ENCODE measurements at regions not wholly inside any gene's neighbourhood (a gene's known extent, or its start where the extent isn't known, plus 50 kb on each side); places are given as distances from the start of the nearest gene placed in this dataset.
"Not testable (repeated sequence)": the region's sequence is repeated elsewhere in the genome, so short reads cannot be mapped to it uniquely, and the experiment has no call there.

DNA sequence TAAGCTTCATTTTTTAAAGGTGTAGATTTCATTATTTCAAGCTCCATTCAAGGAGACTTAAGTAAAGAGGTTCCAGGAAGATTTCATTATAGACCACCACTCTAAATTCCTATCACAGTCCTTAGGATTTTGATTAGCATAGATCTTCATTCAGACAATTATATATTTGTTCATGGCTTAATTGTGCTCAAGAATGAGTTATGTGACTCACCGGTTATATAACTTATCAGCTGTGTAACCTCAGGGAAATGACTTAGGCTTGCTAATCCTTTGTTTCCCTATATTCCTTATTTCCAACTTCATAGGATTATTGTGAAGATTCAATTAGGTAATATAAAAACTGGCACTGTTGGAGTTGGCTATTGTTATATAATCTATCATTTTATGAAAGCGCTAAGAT lies 632.8 kb upstream of the SPRY2 start:
- no peak for DNase-seq

DNA sequence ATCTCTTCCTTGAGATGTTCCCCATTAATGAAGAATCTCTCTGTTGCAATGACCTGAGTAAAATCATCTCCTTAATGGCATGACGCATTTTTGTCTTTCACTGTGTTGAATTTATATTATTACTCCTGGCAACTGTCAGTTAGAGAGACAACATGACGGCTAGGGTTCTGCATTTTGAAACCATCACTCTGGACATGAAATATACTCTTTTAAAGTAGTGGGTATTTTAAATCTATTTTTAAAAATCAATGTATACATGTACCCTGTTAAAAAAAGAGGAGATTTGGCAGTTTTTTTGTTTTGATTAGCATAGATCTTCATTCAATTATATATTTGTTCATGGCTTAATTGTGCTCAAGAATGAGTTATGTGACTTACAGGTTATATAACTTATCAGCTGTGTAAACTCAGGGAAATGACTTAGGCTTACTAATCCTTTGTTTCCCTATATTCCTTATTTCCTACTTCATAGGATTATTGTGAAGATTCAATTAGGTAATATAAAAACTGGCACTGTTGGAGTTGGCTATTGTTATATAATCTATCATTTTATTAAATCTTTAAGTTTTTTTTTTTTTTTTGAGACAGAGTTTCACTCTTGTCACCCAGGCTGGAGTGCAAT lies 632.0 kb upstream of the SPRY2 start:
- DNase-seq, result no peak

DNA sequence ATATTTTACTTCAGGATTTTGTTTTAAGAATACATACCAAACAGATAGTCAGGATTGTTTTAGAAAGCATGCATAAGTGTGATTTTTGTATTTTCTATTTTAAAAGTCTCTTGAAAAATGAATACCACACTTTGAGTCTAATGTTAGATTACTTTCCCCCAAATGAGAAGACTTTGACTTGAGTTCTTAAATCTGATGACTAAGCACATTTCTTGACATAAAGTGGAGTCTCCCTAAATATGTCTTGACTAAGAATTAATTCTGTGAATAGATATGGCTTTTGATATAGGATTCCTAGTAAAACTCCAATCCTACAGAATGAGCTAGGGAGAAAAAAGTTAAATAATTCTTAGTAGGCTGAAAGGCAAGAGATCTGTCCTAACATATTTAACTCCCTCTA lies 624.2 kb upstream of the SPRY2 start:
- DNase-seq, result no peak

DNA sequence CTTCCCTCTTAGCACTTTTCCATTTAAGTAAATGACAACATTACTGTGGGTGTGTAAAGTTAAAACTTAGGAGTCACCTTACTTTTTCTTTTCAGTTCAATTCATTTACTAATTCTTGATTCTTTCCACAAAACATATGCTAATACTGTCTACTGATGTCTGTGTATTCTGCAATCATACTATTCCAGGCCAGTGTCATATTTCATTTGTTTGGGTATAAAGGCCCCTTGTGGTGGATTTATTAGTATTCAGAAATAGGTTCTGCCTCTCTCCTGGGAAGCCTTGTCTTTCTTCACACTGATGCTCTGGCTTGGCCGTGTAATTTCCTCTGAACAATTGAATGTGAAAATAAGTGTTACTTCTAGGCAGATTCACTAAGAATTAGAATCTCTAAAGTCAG lies 621.9 kb upstream of the SPRY2 start:
- DNase-seq, result no peak

DNA sequence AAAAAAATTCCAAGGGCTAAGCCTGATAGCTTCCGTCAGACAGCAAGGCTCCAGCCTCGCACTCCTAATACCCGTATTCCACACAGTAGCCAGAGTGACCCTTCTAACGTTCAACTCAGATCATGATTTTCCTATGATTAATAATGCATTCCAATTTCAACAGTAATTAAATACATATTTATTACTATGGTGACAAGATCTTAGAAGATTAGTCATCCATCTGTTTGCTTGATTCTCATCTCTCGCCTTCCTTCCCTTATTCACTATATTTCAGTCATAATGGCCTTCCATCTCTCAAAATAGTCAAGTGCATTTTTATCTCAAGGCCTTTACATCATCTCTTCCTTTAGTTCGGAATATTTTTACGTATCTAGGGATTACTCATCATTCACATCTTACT lies 621.2 kb upstream of the SPRY2 start:
- no peak for DNase-seq

DNA sequence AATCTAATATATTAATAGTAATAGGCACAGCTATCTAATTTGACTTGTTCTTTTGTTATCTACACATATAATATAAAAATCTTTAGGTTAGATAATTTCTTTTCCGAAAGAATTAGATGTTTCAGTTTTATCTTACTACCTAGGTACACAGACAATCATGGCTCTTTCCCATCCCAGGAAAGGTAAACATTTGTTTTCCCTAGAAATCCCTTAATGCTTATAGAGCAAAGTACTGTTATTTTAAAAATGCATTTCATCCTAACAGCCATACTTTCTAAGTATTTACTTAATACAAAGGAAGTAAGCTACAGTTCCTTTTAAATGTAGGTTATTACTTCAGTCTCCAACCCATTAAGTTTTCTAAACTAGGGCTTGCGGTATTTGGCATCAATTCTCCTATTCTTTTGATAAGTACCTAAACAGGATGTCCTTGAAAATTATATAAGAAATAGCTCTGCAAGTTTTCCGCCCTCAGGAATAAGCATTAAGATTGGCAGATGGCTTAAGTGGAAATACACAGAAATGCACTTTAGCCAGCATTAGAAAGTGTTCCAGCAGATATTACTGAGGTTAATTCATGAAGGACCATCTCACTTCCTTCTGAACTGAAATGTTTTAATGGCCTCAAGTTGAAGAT lies 616.2 kb upstream of the SPRY2 start:
- no peak for DNase-seq

DNA sequence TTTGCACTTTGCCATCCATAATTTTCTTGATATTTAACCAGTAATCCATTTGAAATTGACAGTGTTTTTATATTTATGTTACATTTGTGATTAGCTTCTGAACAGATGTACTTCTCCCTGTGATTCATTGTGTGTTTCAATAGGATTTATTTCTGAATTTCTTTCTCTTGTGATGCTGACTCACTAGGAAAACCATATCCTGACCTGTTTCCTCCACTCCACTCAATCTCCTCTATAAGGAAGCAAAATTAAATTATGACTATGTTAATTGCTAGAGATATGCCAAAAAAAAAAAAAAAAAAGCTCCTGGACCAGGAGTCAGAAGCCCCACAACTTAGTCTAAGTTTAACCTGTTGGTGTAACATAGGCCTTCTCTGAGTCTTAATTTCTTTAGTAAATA lies 614.6 kb upstream of the SPRY2 start:
- no peak for DNase-seq

DNA sequence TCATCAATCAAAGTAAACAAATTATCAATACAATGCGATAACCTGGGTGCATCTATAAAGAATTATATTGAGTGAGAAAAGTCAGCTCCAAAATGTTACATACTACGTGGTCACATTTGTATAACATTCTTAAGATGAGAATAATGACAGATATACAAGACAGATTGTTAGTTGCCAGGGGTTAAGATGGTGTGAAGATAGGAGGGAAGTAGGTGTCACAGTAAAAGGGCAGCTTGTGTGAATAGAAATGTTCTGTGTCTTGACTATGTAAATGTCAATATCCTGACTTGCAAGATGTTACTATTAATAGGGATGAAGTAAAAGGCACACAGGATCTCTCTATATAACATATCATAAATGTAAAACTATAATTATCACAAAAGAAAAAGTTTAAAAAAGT lies 611.2 kb upstream of the SPRY2 start:
- DNase-seq, result no peak

DNA sequence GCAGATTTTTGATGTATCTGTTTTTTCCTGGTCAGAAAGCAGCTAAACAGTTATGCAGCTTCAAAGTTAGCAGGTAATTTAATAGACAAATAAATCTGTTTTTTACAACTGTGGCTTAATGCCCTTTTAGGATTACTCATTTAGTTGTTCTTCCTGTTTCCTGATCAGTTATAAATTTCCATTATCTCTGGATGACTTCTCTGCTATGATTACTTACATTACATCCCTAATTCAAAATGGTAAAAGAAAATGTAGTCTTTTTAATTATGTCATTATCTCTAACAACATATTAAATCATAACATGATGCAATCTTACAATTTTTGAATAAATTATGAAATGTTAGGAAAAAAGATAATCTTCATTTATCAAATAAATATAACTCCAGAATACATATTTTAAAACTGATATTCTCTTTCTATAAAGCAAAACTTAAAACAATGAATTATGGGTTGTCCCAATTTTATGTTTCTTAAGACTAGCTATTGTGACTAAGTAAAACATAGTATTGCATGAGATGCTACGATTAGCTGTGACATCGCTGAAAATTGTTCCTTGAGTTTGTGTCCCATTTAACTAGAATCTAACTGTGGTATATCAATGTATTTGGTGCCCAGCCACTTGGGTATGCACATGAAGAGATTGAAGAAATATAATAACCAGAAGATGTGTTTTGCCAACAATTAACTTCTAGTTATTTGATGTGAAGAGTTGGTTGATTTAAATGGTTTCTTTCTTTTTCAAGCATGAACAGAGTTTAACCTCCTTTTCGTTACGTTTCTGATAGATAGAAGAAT lies 605.3 kb upstream of the SPRY2 start:
- no peak for DNase-seq

DNA sequence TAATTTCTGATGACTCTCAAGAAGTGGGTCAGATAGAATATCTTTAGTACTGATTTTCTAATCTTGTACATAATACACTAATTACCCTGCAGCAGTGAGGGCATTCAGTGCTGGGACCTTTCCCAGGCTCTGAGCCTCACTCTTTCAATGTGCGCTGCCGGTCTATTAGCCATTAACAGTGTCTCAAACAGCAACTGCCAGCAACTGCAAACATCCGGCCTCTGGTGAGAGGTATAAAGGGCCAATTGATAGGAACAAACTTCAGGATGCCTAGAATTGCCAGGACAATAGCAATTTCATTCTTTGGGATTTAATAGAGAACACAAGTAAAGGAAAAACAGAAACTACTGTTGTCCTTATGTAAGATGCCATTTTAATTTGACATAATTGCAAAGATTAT lies 604.4 kb upstream of the SPRY2 start:
- DNase-seq, result no peak

DNA sequence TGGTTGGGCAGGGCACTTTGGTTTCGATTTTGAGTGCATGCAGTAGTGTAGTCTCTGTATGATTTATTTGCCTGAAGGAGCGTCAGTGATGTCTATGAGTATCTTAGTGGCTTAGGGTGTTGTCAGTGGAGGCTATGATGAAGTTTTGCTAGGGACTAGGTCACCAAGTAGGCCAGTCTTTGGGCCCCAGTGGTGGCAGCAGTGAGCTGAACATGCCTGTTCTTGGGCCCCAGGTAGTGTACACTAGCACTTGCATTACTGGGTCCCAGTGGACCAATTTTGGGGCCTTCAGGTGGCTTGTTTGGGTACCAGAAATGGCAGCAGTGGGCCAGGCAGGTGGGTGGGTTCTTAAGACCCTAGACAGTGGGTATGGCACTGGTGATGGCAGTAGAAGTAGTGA lies 598.7 kb upstream of the SPRY2 start:
- DNase-seq, result no peak

DNA sequence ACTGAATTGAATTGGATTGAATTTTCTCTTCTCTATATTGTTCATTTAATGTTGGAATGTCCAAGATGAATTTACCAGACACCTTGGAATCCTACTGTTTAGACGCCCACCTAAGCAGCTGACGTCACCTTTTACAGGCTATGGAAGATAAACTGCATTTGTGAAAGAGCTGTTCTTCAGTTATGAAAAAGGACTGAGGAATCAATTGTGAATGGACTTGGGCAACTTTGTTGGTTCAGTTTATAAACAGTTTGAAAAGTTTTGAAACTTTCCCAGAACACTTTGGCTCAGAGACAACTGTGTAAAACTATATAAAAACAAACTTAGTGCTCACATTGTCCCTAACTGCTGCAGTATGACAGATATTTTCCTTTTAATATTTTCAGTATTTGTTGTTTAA lies 590.8 kb upstream of the SPRY2 start:
- DNase-seq, result no peak

DNA sequence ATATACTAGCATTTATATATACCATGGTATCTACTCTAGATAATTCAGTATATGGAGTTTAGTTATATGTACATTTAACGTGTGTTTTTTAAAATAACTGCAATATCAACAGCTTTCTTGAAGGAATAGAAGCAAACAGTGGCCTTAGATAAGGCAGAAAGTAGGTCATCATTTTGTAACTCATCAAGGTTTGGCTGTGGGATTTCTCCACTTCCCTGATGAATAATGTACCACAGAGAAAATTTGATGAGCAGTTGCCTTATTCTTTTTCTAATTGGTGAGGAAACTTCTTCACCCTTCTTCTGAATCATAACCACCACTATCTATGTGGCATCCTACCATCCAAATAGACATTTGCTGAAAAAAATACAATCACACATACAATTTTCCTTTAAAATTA lies 590.2 kb upstream of the SPRY2 start:
- no peak for DNase-seq

DNA sequence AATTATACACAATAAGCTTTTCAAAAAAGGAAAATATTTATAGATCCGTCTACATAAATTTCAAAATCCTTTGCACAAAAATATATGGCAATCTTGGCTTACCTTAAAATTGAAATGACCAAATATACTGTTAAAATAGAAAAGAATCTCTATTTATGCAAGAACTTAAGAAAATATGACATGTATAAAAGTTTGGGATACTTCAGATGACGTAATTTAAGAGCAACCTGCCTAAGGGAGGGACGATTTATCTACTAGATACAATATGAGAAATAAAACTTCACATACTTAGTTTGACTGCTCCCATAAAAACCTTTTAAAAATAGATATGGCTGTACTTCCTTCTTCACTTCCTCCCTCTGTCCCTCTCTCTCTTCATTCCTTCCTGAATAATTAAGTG lies 587.3 kb upstream of the SPRY2 start:
- DNase-seq, result no peak

DNA sequence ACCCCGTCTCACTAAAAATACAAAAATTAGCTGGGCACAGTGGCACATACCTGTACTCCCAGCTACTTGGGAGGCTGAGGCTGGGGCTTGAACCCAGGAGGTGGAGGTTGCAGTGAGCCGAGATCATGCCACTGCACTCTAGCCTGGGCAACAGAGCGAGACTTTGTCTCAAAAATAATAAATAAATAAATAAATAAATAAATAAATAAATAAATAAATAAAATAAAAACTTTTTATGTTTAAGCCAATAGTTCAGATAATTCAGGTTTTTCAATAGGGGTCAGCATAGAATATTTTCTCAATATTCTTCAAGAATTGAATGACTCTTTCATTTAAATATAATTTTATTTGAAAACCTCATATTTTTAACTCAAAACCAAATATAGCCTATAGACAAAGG lies 585.1 kb upstream of the SPRY2 start:
- not testable (repeated sequence) for DNase-seq

DNA sequence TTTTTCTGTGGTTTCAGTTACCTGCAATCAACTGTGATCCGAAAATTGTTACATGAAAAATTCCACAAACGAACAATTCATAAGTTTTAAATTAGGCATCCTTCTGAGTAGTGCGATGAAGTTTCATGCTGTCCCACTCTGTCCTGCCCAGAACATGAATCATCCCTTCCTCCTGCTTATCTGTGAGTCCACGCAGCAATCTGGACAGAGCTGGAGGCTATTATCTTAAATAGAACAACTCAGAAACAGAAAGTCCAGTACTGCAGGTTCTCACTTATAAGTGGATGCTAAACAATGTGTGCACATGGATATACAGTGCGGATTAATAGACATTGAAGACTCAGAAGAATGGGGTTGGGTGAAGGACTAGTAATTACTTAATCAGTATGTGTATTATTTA lies 583.7 kb upstream of the SPRY2 start:
- DNase-seq, result no peak

DNA sequence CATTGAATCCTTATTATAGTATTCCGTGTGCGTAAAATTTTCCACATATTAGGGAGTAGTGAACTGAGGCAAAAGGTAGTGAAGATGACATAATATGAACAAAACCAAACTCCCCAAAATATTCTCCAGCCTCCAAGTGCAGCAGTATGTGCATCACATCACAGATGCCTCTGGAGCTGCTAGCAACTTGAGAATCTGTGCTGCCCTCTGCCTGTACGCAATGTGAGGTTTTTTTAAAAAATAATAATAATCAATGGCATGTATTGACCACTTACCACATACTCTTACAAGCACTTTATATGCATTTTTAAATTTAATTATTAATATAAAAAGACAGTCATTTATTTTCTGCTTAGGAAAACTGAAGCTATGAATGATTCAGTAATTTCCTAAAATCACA lies 583.0 kb upstream of the SPRY2 start:
- DNase-seq, result no peak

DNA sequence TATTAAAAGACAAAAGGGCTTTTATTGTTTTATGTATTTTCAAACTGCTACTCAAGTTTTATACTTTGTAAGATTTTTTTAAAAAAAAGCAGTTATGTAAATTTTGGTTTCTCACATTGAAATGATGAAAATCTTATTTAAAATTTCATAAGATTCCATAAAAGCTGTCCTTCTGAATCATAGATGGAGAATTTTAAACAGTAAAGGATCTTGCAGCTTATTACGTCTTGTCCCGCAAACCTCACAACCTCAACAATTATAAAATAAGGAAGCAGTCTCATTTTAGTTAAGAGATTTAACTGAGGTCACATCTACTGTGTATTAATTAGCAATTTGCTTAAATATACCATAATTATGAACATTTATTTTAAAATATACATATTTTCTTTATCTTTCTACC lies 581.0 kb upstream of the SPRY2 start:
- DNase-seq, result no peak

DNA sequence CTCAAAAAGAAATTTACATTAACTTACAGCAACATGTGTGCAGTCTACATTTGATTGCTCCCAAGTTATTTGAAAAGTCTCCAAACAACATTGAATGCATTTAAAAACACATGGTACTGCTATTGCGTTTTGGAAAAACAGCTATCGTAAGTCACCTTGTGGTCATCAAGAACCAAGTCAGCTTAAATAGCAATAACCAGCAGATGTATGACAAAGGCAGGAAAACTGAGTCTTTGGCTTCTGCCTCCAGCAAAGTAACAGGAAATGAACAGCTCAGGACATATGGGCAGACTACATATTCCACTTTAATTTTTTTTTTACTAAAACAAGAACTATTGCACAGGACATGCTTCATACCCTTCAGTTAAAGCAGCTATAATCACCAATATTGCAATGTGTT lies 580.6 kb upstream of the SPRY2 start:
- DNase-seq, result no peak

DNA sequence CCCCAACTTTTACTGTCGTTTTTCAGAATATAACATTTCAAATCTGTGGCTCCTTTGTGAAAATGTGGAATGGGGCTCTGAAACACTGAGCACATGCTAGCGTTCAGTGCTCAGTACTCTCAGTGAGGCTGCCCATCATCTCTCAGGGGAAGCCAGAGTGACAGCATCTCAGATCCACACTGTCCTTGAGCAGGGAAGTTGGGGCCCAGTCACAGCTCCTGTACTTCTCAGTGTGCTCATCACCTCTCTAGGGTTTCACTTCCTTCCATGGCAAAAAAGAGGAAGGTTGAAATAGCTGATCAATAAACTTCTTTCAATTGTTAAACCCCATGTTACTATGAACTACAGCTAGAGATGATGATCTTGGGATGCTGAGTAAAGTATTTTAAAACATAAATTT lies 565.9 kb upstream of the SPRY2 start:
- no peak for DNase-seq

DNA sequence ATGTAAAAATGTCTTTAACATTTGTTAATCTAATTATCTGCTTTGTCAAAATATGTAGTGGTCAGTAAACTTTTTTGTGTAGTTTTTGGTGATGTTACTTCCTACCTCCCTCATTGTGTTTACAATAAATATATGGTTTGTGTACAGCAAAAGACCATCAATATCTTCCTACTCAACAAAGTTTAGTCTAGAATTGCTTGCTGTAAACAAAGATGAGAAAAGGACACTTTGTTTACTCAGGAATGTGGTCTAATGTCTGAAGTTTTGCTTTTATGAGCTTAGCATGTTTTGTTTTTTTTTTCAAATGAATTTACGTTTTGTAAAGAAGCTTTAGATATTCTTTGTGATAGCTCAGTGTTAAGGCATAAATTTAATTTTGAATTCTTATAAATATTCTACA lies 563.5 kb upstream of the SPRY2 start:
- DNase-seq, result no peak

DNA sequence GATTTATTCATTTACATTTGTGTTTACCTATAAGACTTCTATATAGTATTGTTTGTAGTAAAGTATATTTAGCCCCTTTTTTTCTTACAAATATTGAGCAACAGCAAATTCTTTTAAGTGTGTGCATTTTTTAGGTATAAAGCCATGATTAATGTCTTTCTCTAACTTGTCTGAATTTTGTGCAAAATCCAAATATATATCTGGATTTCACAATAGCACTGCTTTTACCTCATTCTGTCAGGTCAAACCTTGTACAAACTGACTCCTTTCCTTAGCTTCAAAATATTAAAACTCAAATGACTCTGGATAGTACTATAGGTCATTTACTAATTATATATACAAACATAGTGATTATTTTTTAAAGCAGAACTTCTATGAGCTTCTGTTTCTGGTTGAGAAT lies 563.0 kb upstream of the SPRY2 start:
- DNase-seq, result no peak

DNA sequence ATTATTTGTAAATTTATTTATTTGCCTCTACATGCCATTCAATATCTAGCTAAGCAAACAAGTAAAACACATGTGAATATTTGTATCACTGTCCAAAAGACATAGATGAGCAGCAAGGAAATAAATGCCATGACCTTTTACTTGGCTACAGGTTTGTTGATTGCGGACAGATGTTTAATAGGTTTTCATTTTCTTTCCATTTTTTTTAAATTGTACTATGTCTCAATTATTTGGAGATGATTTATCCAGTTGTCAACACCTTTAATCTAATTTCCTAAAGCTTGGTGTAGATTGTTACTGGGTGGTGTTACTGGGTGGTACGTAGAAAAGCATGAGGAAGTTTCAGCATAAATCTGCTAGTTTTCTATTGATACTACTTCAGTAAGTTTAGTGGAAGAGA lies 560.6 kb upstream of the SPRY2 start:
- DNase-seq, result no peak

DNA sequence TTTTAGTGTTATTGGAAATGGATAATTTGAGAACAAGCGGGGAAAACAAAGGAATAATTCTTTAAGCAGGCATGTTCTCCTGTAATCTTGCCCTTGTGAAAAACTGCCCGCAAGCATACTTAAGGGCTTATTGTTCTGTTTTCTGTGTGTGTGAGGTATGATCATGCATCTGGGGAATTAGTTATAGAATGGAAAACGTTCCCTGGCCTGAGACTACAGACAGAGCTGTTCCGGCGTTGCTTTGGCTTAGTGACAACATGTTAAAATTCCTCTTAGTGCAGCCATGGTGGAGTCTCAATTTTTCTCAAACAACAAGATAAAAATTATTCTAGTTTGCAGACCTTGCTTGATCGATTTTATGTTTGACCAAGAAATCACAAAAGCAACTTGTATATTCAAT lies 560.2 kb upstream of the SPRY2 start:
- no peak for DNase-seq

DNA sequence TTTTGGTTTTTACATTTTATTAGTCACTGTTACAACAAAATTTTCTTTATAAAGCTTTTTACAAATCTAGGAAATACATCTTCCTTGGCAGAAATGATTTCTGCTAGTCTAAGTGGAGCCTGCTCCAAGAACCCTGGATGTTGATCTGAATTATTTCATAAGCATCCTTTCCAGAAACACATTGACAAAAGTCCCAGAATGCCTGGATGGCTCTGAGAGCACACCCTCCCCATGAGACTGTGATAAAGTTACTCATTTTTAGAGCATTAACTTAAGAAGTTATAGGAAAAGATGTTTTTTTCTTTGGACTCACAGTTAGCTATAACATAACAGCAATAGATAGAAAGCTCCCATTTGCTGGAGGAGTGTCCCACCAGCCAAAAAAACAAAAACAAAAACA lies 559.6 kb upstream of the SPRY2 start:
- DNase-seq, result no peak

Measured in AML-193 (cell line).